ENCODE measurements at regions not wholly inside any gene's neighbourhood (a gene's known extent, or its start where the extent isn't known, plus 50 kb on each side); places are given as distances from the start of the nearest gene placed in this dataset.

GRCh38 chr15:80339601-80340000 is 64.6 kb upstream of the ARNT2 start:
- 100% methylated on average over 3 of the region's 3 CpGs for WGBS (ENCODE audit: insufficient coverage)
- ChIA-PET POLR2A (no interaction called here), CTCF (no interaction called here)
- H3K79me2 ChIP-seq (ENCODE audit: control insufficient read depth, insufficient read depth, low read length), result no peaks in the 10 kb centered on the region
- H3K27me3 ChIP-seq (replicated peaks in 1 of 4; ENCODE audit: control extremely low read depth in 1 of 4, control insufficient read depth in 3 of 4, insufficient read depth in 4 of 4, low read length in 3 of 4), result peaks cover 0 to 10% (median 4%) of the 10 kb centered on the region in 4 experiments
- H2AFZ ChIP-seq (ENCODE audit: insufficient read depth, low read depth, low read length, poor library complexity, severe bottlenecking), result no peak overlapping the region
- H3K9me3 Mint-ChIP-seq (ENCODE audit: insufficient read depth), result no peaks in the 10 kb centered on the region
- no peak overlapping the region for H3K4me3 ChIP-seq (ENCODE audit: control extremely low read depth in 1 of 5, extremely low read depth in 1 of 5, insufficient read depth in 1 of 5, low read depth in 2 of 5, low read length in 4 of 5)
- no peaks in the 10 kb centered on the region for H4K20me1 ChIP-seq (ENCODE audit: control insufficient read depth, insufficient read depth, low read length, poor library complexity, severe bottlenecking)
- H3K27ac ChIP-seq (ENCODE audit: low read length in 2 of 2), result no peak overlapping the region
- no peaks in the 10 kb centered on the region for H3K9me3 ChIP-seq (ENCODE audit: control extremely low read depth in 1 of 3, control insufficient read depth in 2 of 3, insufficient read depth in 1 of 3, low read length in 2 of 3)
- no peaks in the 10 kb centered on the region for H3K4me1 Mint-ChIP-seq
- no peak overlapping the region for H3K4me2 ChIP-seq (replicated peaks; ENCODE audit: low read depth, low read length, poor library complexity, severe bottlenecking)
- ATAC-seq (ENCODE audit: low read depth) (no peak), DNase-seq (no peak)
- intact Hi-C loops (cut with micrococcal nuclease), result no loop called here
- peaks cover 39% of the 10 kb centered on the region for H3K27me3 Mint-ChIP-seq
- no peak overlapping the region for H3K9ac ChIP-seq (ENCODE audit: low read length)
- TF ChIP-seq EZH2 (IDR thresholded peaks at IDR 0.05; ENCODE audit: borderline replicate concordance, insufficient read depth, low read depth, low read length, poor library complexity, severe bottlenecking) (no peak), CTCF (IDR thresholded peaks at IDR 0.05) (no peak)
- H3K4me1 ChIP-seq (ENCODE audit: control insufficient read depth in 2 of 2, insufficient read depth in 2 of 2, low read length in 2 of 2), result no peaks in the 10 kb centered on the region
- H3K27ac Mint-ChIP-seq, result no peak overlapping the region
- H3K36me3 ChIP-seq (replicated peaks in 1 of 2; ENCODE audit: control extremely low read depth in 1 of 2, control insufficient read depth in 1 of 2, extremely low read depth in 1 of 2, insufficient read depth in 2 of 2, low read length in 1 of 2), result no peaks in the 10 kb centered on the region
- H3K4me3 Mint-ChIP-seq, result no peak overlapping the region

- POLR2A ChIA-PET, result no interaction called here
These were observed 62.0 kb upstream of the ARNT2 start for GRCh38 chr15:80342148-80342547.

More at GRCh38 chr15:80342148-80342547, 62.0 kb upstream of the ARNT2 start:
- CTCF ChIA-PET, result no interaction called here
- no peak for ATAC-seq (ENCODE audit: low read depth)
- no peak for DNase-seq
- H4K20me1 ChIP-seq (ENCODE audit: control insufficient read depth, insufficient read depth, low read length, poor library complexity, severe bottlenecking), result no peaks in the 10 kb centered on the region
- H3K9me3 ChIP-seq (ENCODE audit: control extremely low read depth in 1 of 3, control insufficient read depth in 2 of 3, insufficient read depth in 1 of 3, low read length in 2 of 3), result no peaks in the 10 kb centered on the region
- Mint-ChIP-seq H3K27ac (no peak overlapping the region), H3K9me3 (ENCODE audit: insufficient read depth) (no peaks in the 10 kb centered on the region), H3K27me3 (peaks cover 30% of the 10 kb centered on the region), H3K4me3 (no peak overlapping the region), H3K4me1 (no peaks in the 10 kb centered on the region)
- H3K9ac ChIP-seq (ENCODE audit: low read length), result no peak overlapping the region
- intact Hi-C loops (cut with micrococcal nuclease), result no loop called here
- no peak overlapping the region for H3K27ac ChIP-seq (ENCODE audit: low read length in 2 of 2)
- H3K79me2 ChIP-seq (ENCODE audit: control insufficient read depth, insufficient read depth, low read length), result no peaks in the 10 kb centered on the region
- H3K4me3 ChIP-seq (ENCODE audit: control extremely low read depth in 1 of 5, extremely low read depth in 1 of 5, insufficient read depth in 1 of 5, low read depth in 2 of 5, low read length in 4 of 5), result no peak overlapping the region
- H2AFZ ChIP-seq (ENCODE audit: insufficient read depth, low read depth, low read length, poor library complexity, severe bottlenecking), result no peak overlapping the region
- TF ChIP-seq CTCF (IDR thresholded peaks at IDR 0.05) (no peak), EZH2 (IDR thresholded peaks at IDR 0.05; ENCODE audit: borderline replicate concordance, insufficient read depth, low read depth, low read length, poor library complexity, severe bottlenecking) (no peak)
- 88% methylated on average over 4 of the region's 4 CpGs for WGBS (ENCODE audit: insufficient coverage)
- H3K27me3 ChIP-seq (replicated peaks in 1 of 4; ENCODE audit: control extremely low read depth in 1 of 4, control insufficient read depth in 3 of 4, insufficient read depth in 4 of 4, low read length in 3 of 4), result peaks cover 0 to 10% (median 6%) of the 10 kb centered on the region in 4 experiments
- H3K4me2 ChIP-seq (replicated peaks; ENCODE audit: low read depth, low read length, poor library complexity, severe bottlenecking), result no peak overlapping the region
- H3K36me3 ChIP-seq (replicated peaks in 1 of 2; ENCODE audit: control extremely low read depth in 1 of 2, control insufficient read depth in 1 of 2, extremely low read depth in 1 of 2, insufficient read depth in 2 of 2, low read length in 1 of 2), result no peaks in the 10 kb centered on the region
- no peaks in the 10 kb centered on the region for H3K4me1 ChIP-seq (ENCODE audit: control insufficient read depth in 2 of 2, insufficient read depth in 2 of 2, low read length in 2 of 2)
